ENCODE measurements at regions not wholly inside any gene's neighbourhood (a gene's known extent, or its start where the extent isn't known, plus 50 kb on each side); places are given as distances from the start of the nearest gene placed in this dataset.

GRCh38 chr4:26106776-26107175 is 192.8 kb downstream of the SMIM20 start:
- no peak for TF ChIP-seq CTCF (IDR thresholded peaks at IDR 0.05)
- TF ChIP-seq POLR2A (IDR thresholded peaks at IDR 0.05), result no peak

Data from testis (tissue), 2 donors.